ENCODE measurements at regions not wholly inside any gene's neighbourhood (a gene's known extent, or its start where the extent isn't known, plus 50 kb on each side); places are given as distances from the start of the nearest gene placed in this dataset.
"Not testable (repeated sequence)": the region's sequence is repeated elsewhere in the genome, so short reads cannot be mapped to it uniquely, and the experiment has no call there.

DNA sequence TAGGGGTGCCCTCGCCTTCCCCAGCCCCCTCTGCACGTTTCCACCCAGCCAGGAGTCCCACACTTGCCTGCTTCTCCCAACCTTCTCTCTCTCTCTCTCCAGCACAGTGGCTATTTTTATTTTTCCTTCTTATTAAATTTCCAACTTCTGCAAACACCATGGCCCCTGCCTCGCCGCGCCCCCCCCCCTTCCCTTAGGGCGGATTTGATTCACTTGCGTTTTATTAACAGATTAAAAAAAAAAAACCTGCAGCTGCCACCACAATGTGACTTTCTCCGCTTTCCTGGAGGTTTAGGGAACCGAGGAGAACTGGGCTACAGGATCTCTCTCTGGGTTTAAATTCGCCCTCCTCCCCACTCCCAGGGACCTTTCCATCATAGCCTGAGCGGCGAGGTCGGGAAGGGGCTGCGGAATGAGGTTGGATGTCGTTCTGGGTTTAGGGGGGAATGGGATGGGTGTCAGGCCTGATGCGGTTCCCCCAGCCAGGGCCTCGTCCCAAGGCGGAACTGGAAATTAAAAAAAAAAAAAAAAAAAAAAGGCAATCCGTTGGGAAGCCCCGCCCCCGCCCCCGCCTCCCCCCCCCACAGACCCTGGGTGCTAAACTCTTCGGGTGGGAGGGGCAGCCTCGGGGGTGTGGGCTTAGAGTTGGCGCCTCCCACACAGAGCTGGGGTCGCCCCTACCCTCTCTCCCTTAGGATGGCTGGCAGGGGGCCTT lies 87.3 kb upstream of the ADGRL1 start:
- H3K9me3 ChIP-seq; H3K4me1 ChIP-seq (ENCODE audit: insufficient read depth); H3K27ac ChIP-seq; H3K27me3 ChIP-seq; H3K36me3 ChIP-seq; intact Hi-C loops (cut with DNase I); H3K4me3 ChIP-seq: not testable (repeated sequence)
- DNase-seq = peak in 4 of 5 donors; percentile 14 to 42 (median 28)
- WGBS, 3 donors = 2 to 4% (median 3%) methylated on average over 25 to 26 of the region's 26 CpGs

DNA sequence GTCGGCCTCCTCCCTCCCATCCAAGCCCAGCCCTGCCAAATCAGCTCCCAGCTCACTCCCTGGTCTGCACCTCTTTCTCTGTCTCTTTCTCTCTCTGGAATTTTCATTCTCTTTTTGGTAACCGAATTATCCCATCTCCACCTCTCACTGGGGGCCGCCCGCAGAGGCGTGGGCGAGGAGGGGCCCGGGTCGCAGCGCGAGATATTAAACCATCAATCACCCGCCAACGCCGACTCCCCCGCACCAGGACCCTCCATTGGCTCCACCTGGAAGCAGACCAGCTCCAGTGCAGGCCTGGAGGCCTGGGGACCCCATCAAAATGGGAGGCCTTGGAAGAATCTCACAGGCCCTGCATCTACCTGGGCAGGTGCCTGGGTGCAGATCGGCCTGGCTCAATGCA lies 83.8 kb upstream of the ADGRL1 start:
- intact Hi-C loops (cut with DNase I); H3K4me3 ChIP-seq; DNase-seq; H3K27me3 ChIP-seq; H3K4me1 ChIP-seq (ENCODE audit: insufficient read depth); H3K36me3 ChIP-seq; H3K9me3 ChIP-seq; H3K27ac ChIP-seq: not testable (repeated sequence)
- WGBS, 3 donors = 58 to 67% (median 59%) methylated on average over 15 of the region's 15 CpGs

GRCh38 chr19:14287837-14288236 lies 81.9 kb upstream of the ADGRL1 start:
- DNase-seq; H3K9me3 ChIP-seq; H3K36me3 ChIP-seq; intact Hi-C loops (cut with DNase I); H3K27me3 ChIP-seq; H3K4me3 ChIP-seq; H3K4me1 ChIP-seq (ENCODE audit: insufficient read depth); H3K27ac ChIP-seq: not testable (repeated sequence)
- WGBS, 3 donors = 83 to 98% (median 95%) methylated on average over 4 of the region's 4 CpGs

DNA sequence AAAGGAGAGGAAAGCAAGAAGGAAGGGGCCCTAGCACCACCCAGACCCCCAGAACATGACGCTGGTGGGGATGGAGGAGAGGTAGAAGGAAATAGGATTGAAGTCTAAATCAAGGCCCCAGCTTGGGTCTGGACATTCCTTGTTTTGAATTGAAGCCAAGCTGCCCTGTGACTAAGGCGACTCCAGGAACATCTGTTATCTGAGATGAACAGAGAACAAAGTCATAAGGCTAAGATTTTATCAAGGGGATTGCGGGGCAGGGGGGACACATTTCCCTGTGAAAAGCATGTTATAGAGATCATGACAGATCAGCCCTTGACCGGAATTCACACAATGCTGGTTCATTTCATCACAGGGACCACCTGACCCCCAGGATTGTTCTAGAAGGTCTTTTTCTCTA lies 80.6 kb upstream of the ADGRL1 start:
- H3K9me3 ChIP-seq; H3K4me3 ChIP-seq; intact Hi-C loops (cut with DNase I); H3K4me1 ChIP-seq (ENCODE audit: insufficient read depth); H3K27ac ChIP-seq; H3K36me3 ChIP-seq; H3K27me3 ChIP-seq; DNase-seq: not testable (repeated sequence)
- WGBS, 3 donors = 68 to 78% (median 72%) methylated on average over 4 of the region's 4 CpGs

DNA sequence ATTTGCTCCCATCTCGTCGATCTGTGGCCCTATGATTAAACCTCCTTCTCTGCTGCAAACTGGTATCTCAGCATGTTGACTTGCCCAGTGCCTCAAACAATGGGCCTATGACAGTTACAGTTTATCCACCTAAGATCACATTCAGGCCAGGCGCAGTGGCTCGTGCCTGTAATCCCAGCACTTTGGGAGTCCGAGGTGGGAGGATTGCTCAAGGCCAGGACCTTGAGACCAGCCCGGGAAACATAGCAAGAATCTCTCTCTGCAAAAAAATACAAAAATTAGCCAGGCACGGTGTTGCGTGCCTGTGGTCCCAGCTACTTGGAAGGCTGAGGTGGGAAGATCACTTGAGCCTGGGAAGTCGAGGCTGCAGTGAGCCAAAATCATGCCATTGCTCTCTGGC lies 79.8 kb upstream of the ADGRL1 start:
- H3K27me3 ChIP-seq; H3K4me1 ChIP-seq (ENCODE audit: insufficient read depth); H3K9me3 ChIP-seq; DNase-seq; intact Hi-C loops (cut with DNase I); H3K27ac ChIP-seq; H3K36me3 ChIP-seq; H3K4me3 ChIP-seq: not testable (repeated sequence)
- WGBS, 3 donors = 55 to 69% (median 66%) methylated on average over 9 of the region's 9 CpGs

- intact Hi-C loops (cut with DNase I); H3K9me3 ChIP-seq; H3K27me3 ChIP-seq; H3K4me1 ChIP-seq (ENCODE audit: insufficient read depth); H3K27ac ChIP-seq; DNase-seq; H3K36me3 ChIP-seq; H3K4me3 ChIP-seq: not testable (repeated sequence)
- WGBS, 3 donors = 40 to 47% (median 42%) methylated on average over 11 of the region's 11 CpGs
Observed at GRCh38 chr19:14283813-14284520, 78.0 kb upstream of the ADGRL1 start.

- DNase-seq; H3K4me1 ChIP-seq (ENCODE audit: insufficient read depth); intact Hi-C loops (cut with DNase I); H3K4me3 ChIP-seq; H3K27me3 ChIP-seq; H3K27ac ChIP-seq; H3K36me3 ChIP-seq; H3K9me3 ChIP-seq: not testable (repeated sequence)
- WGBS, 3 donors = 83 to 86% (median 85%) methylated on average over 4 of the region's 4 CpGs
Observed at GRCh38 chr19:14279270-14279669, 73.3 kb upstream of the ADGRL1 start.

DNA sequence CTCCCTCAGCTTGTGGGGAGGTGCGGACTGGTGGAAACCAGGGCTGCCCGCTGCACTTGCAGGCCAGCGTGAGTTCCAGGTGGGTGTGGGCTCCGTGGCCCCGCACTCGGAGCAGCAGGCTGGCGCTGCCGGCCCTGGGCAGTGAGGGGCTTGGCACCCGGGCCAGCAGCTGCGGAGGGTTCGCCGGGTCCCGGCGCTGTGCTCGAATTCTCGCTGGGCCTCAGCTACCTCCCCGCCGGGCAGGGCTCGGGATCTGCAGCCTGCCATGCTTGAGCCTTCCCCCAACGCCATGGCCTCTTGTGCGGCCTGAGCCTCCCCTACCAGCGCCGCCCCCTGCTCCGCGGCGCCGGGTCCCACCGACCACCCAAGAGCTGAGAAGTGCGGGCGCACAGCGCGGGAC lies 71.6 kb upstream of the ADGRL1 start:
- Histone ChIP-seq H3K4me1 (ENCODE audit: insufficient read depth) (no peaks in the 10 kb centered on the region), H3K4me3 (no peak overlapping the region), H3K9me3 (no peaks in the 10 kb centered on the region), H3K27ac (no peak overlapping the region), H3K27me3 (no peaks in the 10 kb centered on the region), H3K36me3 (no peaks in the 10 kb centered on the region)
- no peak for TF ChIP-seq POLR2A (IDR thresholded peaks at IDR 0.05)
- no peak for TF ChIP-seq EP300 (IDR thresholded peaks at IDR 0.05)
- no peak for TF ChIP-seq CTCF (IDR thresholded peaks at IDR 0.05)
- no peak for DNase-seq
- intact Hi-C loops (cut with DNase I) = no loop called here
- 94 to 97% (median 95%) methylated on average over 30 to 32 of the region's 32 CpGs for WGBS, 3 donors

DNA sequence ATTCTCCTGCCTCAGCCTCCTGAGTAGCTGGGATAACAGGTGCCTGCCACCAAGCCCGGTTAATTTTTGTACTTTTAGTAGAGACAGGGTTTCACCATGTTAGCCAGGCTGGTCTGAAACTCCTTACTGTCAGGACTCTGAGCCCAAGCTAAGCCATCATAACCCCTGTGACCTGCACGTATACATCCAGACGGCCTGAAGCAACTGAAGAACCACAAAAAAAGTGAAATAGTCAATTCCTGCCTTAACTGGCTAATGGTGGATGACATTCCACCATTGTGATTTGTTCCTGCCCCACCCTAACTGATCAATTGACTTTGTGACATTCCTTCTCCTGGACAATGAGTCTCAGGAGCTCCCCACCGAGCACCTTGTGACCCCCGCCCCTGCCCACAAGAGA lies 69.9 kb upstream of the ADGRL1 start:
- H3K4me1 ChIP-seq (ENCODE audit: insufficient read depth); H3K36me3 ChIP-seq; H3K4me3 ChIP-seq; DNase-seq; H3K9me3 ChIP-seq; H3K27me3 ChIP-seq; intact Hi-C loops (cut with DNase I); H3K27ac ChIP-seq: not testable (repeated sequence)
- 68 to 75% (median 69%) methylated on average over 5 of the region's 5 CpGs for whole genome bisulfite sequencing, 3 donors
